Stimulated activated effector memory CD8-positive, alpha-beta T cell treated with anti-CD3 and anti-CD28 coated beads, Interleukin-12 subunit alpha, Interleukin-12 subunit beta, amount 100 ng/mL, for 72 hours (primary cell): ENCODE measurements at regions not wholly inside any gene's neighbourhood (a gene's known extent, or its start where the extent isn't known, plus 50 kb on each side); places are given as distances from the start of the nearest gene placed in this dataset.

Experiments
- ATAC-seq: fragments of 150-1000 bp; cut with Tn5 transposase; 2 replicates; pipeline ENCODE4 v1.10.0; 2021
- DNase-seq, 2 donors: peaks; one replicate each; pipeline ENCODE4 v3.0.0; 2021 to 2022; ENCODE audit warnings: low spot score in 2 of 2
- H3K27ac Mint-ChIP-seq: one replicate; pipeline ENCODE4 v1.8.0; 2022; ENCODE audit warnings: mild to moderate bottlenecking, mixed read lengths
- H3K36me3 Mint-ChIP-seq: one replicate; pipeline ENCODE4 v1.8.0; 2022; ENCODE audit warnings: mild to moderate bottlenecking, mixed read lengths
- H3K4me1 Mint-ChIP-seq: one replicate; pipeline ENCODE4 v1.8.0; 2022; ENCODE audit warnings: mixed read lengths
- H3K4me3 Mint-ChIP-seq: one replicate; pipeline ENCODE4 v1.8.0; 2022; ENCODE audit warnings: mild to moderate bottlenecking, mixed read lengths
- H3K9me3 Mint-ChIP-seq: one replicate; pipeline ENCODE4 v1.8.0; 2022; ENCODE audit warnings: mixed read lengths

DNA sequence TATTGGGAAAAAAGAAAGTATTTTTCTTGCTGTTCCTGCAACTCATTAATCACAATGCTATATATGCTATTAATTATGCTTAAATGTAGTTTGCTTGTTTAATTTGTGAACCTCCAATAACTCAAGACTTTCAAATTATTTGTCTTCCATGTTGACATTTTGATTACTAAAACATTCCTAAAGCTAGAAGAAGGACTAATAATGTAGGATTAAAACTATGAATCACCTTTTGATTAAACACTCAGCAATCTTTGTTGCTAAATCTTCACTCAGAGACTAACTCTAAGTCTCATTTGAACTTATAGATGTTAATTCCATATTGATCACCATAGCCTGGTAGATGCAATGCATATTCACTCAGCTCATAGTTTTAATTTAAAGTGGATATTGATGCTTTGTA is 524.6 kb upstream of the ZEB2 start:
- no peaks in the 10 kb centered on the region for H3K4me1 Mint-ChIP-seq
- H3K4me3 Mint-ChIP-seq = no peak overlapping the region
- DNase-seq (no peak), ATAC-seq (no peak)
- no peaks in the 10 kb centered on the region for H3K9me3 Mint-ChIP-seq
- H3K27ac Mint-ChIP-seq = no peak overlapping the region
- H3K36me3 Mint-ChIP-seq = no peaks in the 10 kb centered on the region

DNA sequence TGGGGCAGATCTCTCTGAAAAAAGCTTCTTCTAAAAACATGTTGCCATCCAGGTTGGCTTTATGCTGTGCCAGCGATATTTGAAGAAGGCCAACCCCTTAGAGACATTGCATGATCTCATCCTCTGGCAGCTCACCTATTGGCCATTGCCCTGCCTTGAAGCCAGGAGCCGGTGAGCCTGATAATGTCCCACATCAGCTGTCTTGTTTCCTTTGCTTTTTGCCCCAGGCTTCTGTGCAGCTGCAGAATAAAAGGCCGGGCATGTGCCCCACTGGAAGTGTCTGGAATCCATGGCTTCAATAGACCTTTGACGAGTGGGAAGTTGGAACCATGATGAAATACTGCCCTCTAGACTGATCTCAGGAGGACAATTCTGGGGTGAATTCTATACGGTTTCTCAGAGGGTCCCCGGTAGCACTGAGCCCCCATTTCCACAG is 523.5 kb upstream of the ZEB2 start:
- H3K4me3 Mint-ChIP-seq = no peak overlapping the region
- no peak overlapping the region for H3K27ac Mint-ChIP-seq
- ATAC-seq (no peak), DNase-seq (no peak)
- no peaks in the 10 kb centered on the region for H3K36me3 Mint-ChIP-seq
- no peaks in the 10 kb centered on the region for H3K9me3 Mint-ChIP-seq
- H3K4me1 Mint-ChIP-seq = no peaks in the 10 kb centered on the region

DNA sequence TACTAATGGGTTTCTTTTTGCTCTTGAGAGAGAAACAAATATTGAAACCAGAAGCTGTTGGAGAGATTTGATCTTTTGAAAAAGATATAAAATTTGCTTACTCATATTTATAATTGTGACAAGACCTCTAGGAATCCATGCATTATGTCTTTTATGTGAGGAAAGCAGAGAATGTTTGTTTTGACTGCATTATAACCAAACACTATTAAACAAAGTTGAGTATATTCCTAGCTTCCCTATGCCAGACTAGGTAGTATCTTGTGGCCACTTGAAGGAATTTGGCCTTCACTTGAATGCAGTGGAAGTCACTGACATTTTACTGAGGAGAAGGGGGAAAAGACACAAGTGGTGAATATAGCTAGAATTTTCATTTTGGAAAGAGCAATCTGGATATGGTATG is 521.8 kb upstream of the ZEB2 start:
- Mint-ChIP-seq H3K27ac (no peak overlapping the region), H3K4me3 (no peak overlapping the region), H3K36me3 (no peaks in the 10 kb centered on the region), H3K4me1 (no peaks in the 10 kb centered on the region), H3K9me3 (no peaks in the 10 kb centered on the region)
- ATAC-seq (no peak), DNase-seq (no peak)

DNA sequence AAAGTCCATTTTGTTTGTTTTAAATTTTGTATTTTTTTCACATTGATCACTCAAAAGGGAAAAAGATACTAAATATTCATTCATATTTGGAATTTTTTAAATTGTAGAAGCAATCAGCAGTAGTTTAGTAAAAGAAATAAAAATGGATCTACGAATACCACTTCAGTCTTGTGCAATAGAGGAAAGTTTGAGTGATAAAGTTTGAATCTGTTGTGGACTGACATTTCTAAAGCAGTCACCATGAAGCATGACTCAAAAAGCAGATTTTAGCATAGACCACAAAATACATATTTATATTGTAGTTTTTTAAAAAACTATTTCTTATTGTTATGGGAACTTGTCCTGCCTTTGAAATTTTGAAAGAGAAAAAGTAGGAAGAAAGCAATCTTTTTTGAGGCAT is 520.5 kb upstream of the ZEB2 start:
- Mint-ChIP-seq H3K9me3 (no peaks in the 10 kb centered on the region), H3K4me3 (no peak overlapping the region), H3K27ac (no peak overlapping the region), H3K4me1 (no peaks in the 10 kb centered on the region), H3K36me3 (no peaks in the 10 kb centered on the region)
- ATAC-seq (no peak), DNase-seq (no peak)

DNA sequence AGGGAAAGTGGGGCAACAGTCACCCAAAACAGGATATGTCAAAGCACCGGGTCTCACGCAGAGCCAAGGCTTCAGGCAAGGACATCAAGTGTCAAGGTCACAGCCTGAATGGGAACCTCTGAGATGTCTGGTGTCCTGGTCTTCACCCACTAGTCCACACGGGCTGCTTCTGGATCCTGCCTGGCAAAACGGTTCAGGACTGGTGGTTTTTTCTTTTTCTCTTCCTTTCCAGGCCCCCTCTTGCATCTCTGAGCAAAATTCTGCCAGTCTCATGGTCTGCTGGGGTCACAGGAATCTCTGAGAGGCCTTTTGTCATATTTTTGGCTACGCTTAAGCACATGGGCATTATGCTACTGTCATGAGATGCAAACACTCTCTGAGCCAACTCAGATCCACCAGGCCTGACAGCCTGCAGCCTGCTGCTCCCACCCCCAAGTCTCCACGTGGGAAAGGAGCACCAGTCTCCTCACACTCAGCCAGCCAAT is 518.2 kb upstream of the ZEB2 start:
- Mint-ChIP-seq H3K9me3 (no peaks in the 10 kb centered on the region), H3K4me3 (no peak overlapping the region), H3K4me1 (no peaks in the 10 kb centered on the region), H3K36me3 (no peaks in the 10 kb centered on the region), H3K27ac (no peak overlapping the region)
- DNase-seq (no peak), ATAC-seq (no peak)

DNA sequence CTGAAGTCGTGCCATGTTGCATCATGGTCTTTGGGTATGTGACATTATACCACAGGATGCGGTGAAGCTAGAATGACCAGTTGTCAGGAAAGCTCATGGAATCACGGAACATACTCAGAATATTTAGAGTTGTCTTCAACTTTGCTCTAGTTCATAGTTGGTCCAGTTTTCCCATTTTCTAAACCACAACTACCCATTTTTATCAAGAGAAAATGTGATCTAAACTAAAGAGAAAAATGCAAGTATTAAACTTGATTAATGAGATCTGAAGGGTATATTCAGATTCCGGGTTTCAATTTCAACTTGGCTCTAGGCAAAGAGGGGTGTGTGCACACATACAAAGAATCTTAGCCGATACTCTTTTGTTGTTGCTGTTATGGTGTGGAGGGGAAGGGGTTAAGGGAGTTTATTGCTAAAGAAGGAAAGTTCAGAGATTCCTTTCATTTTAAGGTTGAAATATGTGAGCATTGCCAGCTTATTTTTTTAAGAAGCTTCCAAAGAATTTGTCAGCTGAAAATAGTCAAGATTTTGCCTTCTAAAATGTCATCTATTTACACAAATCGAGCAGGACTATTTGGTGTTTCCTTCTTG is 516.6 kb upstream of the ZEB2 start:
- Mint-ChIP-seq H3K4me1 (no peaks in the 10 kb centered on the region), H3K9me3 (no peaks in the 10 kb centered on the region), H3K36me3 (no peaks in the 10 kb centered on the region), H3K4me3 (no peak overlapping the region), H3K27ac (no peak overlapping the region)
- no peak for ATAC-seq
- DNase-seq = no peak

DNA sequence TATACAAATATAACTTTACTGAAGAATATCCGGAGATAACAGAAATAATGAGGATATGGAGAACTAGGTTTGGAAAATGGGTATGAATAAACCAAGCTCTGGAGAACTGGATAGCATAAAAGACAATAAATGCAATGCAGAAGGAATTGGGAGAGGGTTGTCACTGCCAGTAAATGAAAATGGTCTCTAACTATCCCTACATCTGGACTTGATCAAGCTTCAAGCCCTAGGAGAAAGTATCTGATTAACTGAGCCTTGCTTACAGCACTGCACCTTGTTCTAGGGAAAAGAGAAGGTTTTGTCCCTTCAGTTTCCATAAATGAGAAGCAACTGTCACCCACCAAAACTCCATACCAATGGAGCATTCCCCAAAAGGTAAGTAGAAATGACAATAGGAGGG is 514.6 kb upstream of the ZEB2 start:
- no peak overlapping the region for H3K4me3 Mint-ChIP-seq

DNA sequence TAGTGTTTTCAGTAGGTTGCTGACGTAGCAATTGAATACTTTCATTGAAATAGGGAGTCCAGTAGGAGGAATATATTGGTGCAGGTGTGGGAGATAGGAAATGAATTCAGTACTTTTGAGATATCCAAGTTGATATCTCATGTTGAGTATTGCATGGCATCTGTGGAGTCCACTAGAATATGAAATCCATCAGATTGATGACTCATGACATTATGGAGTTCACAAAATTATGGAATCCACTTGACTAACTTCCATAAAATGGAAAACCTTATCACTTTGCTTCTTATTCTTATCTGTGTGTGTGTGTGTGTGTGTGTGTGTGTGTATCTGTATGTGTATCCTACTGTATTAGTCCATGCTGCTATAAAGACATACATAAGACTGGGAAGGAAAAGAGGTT is 513.5 kb upstream of the ZEB2 start:
- no peak overlapping the region for H3K27ac Mint-ChIP-seq

More for the DNA sequence above, 514.6 kb upstream of the ZEB2 start:
- H3K27ac Mint-ChIP-seq = no peak overlapping the region
- ATAC-seq (no peak), DNase-seq (no peak)
- H3K36me3 Mint-ChIP-seq = no peaks in the 10 kb centered on the region
- H3K9me3 Mint-ChIP-seq = no peaks in the 10 kb centered on the region
- no peaks in the 10 kb centered on the region for H3K4me1 Mint-ChIP-seq

DNA sequence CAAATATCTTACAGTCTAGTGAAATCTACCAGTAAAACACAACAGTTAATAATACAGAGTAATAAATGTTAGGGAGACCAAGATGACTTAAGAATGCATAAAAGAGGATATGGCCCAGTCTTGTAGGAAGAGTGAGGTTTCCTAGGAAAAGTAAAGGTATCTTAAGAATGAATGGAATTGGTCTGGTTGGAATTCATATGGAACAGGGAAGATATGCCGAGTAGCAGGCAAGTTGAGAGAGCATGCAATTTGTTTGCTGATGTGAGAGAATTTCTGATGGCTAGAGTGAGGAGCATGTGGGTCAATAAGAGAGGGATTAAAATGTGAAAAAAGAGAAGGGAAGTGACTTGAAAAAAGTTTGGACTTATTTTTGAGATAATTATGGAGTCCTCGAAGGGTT is 512.9 kb upstream of the ZEB2 start:
- H3K27ac Mint-ChIP-seq = no peak overlapping the region
- H3K4me1 Mint-ChIP-seq = no peaks in the 10 kb centered on the region
- H3K36me3 Mint-ChIP-seq = no peaks in the 10 kb centered on the region
- no peak for DNase-seq
- ATAC-seq = no peak
- H3K4me3 Mint-ChIP-seq = no peak overlapping the region
- H3K9me3 Mint-ChIP-seq = no peaks in the 10 kb centered on the region

More for the DNA sequence above, 513.5 kb upstream of the ZEB2 start:
- Mint-ChIP-seq H3K4me1 (no peaks in the 10 kb centered on the region), H3K4me3 (no peak overlapping the region), H3K36me3 (no peaks in the 10 kb centered on the region), H3K9me3 (no peaks in the 10 kb centered on the region)
- no peak for DNase-seq
- no peak for ATAC-seq

DNA sequence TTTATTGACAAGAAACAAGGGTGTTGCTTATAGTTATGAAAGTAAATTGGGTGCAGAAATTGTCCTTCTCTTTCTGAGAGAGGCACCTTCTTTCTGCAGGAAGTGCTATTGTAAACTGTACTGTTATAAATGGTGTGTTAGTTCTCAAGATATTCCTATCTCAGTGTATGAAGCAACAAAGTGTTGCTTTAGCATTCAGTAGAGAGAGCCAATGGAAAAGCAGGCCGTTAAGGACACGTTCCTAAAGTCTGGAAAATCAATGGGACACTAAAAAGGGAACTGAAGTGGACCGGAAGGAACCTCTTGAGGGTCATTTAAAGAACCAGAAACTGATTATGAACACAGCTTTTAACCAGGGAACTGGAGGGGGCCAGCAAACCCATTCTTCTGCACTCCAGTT is 510.0 kb upstream of the ZEB2 start:
- DNase-seq = no peak
- Mint-ChIP-seq H3K9me3 (no peaks in the 10 kb centered on the region), H3K4me3 (no peak overlapping the region), H3K4me1 (no peaks in the 10 kb centered on the region), H3K27ac (no peak overlapping the region), H3K36me3 (no peaks in the 10 kb centered on the region)
- no peak for ATAC-seq

DNA sequence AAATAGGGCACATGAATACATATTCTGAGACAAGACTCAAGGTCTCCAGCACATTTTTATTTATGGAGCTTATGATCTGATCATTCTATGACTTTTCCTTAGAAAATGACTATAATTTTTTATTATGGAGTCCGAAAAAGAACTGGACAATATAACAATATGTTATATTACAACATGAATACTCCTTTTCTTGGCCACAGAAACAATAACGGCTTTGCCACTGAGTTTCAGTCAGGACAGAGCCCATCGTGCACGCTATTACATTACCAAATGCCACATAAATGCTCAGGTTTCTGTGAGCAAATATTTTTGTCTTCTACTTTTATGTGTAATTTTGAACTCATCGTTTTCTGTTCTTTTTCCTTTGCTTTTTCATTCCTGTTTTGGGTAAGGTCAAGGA is 509.2 kb upstream of the ZEB2 start:
- Mint-ChIP-seq H3K4me3 (no peak overlapping the region), H3K27ac (no peak overlapping the region), H3K36me3 (no peaks in the 10 kb centered on the region), H3K4me1 (no peaks in the 10 kb centered on the region), H3K9me3 (no peaks in the 10 kb centered on the region)
- ATAC-seq (no peak), DNase-seq (no peak)

DNA sequence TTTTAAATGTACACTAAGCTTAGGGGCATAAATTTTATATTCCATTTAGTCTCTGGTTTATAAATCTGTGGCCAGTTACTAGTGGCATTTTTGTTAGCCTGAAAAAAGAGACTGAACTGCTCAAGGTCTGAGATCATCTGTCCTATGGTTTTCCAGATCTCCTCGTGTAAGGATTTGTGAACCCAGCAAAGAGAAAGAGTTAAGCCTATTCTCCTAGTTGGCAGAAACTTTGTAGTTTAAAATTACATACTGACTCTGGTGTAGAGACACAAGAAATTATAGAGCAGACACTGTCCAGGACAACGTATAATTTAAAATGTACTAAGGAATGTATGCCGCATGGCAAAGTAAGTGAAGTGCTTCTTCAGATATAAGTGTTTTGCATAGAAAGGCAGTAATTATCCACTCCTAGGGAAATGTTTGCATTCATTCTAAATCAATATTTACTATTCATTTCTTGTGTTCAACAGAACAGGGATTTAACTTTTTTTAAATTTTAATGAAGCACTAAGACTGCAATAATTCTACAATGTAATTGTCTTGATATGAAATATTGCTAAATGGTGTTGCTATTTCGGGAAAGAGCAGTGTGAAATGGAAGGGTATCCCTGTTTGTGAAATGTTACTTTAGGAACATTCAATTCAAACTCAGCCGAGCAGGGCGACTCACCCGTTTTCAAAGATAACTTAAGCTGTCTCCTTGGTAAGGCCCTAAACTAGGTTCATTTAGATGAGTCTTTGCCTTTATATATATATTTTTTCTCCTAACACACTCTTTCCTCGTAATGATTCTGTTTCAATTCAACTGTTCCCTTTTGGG is 508.4 kb upstream of the ZEB2 start:
- no peak overlapping the region for H3K27ac Mint-ChIP-seq
- H3K9me3 Mint-ChIP-seq = no peaks in the 10 kb centered on the region
- H3K36me3 Mint-ChIP-seq = no peaks in the 10 kb centered on the region
- no peak overlapping the region for H3K4me3 Mint-ChIP-seq
- no peak for DNase-seq
- no peaks in the 10 kb centered on the region for H3K4me1 Mint-ChIP-seq
- ATAC-seq = no peak

DNA sequence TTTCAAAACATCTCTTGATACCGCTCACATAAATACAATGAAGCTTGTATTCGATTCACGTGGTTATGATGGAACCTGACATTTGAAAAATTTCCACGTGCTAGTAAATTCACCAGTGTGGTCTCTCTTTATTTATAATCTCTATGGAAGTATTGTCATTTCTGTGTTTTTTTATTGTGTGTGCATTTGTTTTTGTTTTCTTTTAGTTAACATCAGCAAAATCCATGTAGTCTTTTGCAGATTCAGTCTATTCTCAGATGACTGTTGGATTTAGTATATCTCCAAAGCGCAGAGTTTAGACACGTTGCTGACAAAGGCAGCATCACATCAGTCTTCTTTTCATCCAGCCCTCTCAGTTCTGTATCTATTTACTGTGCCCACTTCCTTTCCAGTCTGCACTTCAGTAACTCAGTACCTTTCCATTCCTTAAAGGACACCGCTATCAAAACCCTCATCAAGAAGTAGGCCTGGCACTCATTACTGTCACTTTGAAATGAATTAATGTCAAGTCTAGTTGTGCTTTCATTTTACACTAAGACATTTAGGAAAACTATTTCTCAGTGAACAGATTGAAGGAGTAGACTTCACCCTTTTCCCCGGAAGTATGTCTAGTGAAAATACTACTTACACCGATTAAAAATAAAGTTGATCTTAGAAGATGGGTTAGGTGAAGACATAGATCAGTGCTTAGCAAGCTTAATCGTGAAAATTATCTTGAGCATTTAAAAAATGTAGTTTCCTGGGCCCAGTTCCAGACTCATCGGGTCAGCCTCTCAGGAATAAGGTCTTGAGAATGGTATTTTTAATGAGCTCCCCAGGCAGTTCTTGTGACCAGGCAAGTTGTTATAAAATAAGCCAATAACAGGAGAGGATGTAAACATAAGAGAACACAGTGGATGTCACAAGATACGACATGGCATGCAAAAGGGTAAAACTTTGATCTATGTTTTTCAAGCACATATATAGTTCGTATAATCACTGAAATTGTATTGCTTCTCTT is 506.8 kb upstream of the ZEB2 start:
- DNase-seq (no peak), ATAC-seq (no peak)
- no peak overlapping the region for H3K27ac Mint-ChIP-seq
- no peaks in the 10 kb centered on the region for H3K36me3 Mint-ChIP-seq
- H3K4me1 Mint-ChIP-seq = no peaks in the 10 kb centered on the region
- H3K9me3 Mint-ChIP-seq = no peaks in the 10 kb centered on the region
- no peak overlapping the region for H3K4me3 Mint-ChIP-seq

DNA sequence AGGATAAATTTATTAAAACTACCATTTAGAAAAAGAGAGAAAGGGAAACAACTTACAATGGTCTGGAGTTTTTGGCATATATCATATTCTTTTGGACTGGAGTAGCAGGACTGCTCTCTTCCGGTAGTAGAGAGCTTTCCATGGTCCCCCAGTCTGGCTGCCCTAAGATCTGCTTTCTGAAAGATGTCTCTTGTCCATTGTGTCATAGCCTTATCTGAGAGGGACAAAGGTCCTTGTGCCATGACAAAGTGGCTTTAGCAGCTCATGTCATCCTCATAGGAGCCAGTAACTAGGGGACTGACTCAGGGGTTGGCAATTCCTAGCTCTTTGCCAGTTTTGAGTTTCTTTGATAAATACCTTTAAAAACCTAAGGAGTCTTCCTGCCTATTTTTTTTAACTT is 505.5 kb upstream of the ZEB2 start:
- ATAC-seq (no peak), DNase-seq (no peak)
- Mint-ChIP-seq H3K4me3 (no peak overlapping the region), H3K36me3 (no peaks in the 10 kb centered on the region), H3K9me3 (no peaks in the 10 kb centered on the region), H3K4me1 (no peaks in the 10 kb centered on the region), H3K27ac (no peak overlapping the region)

DNA sequence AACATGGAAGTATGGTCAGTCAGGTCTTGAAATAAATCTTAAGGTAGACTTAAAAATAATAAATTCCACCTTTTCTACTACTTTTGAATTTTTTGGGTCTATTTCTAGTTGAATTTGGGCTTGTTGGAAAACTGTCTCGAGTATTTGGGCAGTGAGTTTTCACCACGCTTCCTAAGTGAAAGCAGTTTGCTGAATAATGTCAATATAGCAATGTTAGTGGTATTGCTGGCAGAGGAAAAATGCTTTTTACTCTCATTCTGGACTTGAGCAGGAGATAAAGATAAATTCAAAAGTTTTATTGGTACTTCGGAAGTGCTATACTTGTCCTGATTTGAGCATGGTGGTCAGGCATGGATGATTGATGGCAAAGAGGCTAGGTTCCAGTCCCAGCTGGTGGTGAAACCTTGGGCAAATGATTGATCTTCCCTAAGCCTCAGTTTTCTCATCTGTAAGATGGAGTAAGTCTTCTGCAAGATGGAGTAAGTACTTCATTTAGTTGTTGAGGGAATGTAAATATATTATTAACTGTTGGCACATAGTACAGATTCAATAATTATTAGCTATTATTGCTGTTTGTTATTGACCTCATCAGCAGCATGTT is 503.5 kb upstream of the ZEB2 start:
- no peaks in the 10 kb centered on the region for H3K4me1 Mint-ChIP-seq
- no peak overlapping the region for H3K4me3 Mint-ChIP-seq
- H3K27ac Mint-ChIP-seq = no peak overlapping the region
- no peaks in the 10 kb centered on the region for H3K36me3 Mint-ChIP-seq
- no peaks in the 10 kb centered on the region for H3K9me3 Mint-ChIP-seq
- no peak for DNase-seq
- ATAC-seq = no peak
